ENCODE measurements at regions not wholly inside any gene's neighbourhood (a gene's known extent, or its start where the extent isn't known, plus 50 kb on each side); places are given as distances from the start of the nearest gene placed in this dataset.

DNA sequence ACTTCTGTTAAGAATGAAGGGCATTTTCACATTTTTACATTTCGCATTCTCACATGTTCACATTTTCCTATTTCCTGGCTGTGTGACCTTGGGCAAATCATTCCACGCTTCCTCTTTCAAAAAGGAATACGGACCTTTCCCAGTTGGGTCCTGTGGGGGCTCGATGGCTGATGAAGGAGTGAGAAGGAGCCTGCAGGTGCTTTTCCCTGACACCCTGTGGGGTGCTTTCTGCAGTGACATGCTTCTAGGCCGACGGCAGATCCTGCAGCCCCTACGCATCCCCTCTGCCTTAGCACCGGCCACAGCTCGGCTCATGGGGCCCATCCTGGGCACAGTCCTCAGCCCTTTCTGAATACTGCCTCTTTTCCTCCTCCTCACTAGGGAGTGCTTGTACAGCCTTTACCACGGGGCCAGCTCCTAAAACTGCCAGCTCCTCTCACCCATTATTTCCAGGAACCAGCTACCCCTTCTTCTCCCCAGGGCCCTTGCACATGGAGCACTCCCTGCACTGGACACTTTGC lies 91.0 kb downstream of the FOXL1 start:
- H3K27me3 Mint-ChIP-seq (ENCODE audit: low read depth, poor library complexity): peaks cover 3% of the 10 kb centered on the region

GRCh38 chr16:86669937-86670749 lies 91.8 kb downstream of the FOXL1 start:
- H3K27ac Mint-ChIP-seq: peak overlapping the region; percentile 34
- peaks cover 3% of the 10 kb centered on the region for H3K27me3 Mint-ChIP-seq (ENCODE audit: low read depth, poor library complexity)
- TF ChIP-seq, protein P1, sequence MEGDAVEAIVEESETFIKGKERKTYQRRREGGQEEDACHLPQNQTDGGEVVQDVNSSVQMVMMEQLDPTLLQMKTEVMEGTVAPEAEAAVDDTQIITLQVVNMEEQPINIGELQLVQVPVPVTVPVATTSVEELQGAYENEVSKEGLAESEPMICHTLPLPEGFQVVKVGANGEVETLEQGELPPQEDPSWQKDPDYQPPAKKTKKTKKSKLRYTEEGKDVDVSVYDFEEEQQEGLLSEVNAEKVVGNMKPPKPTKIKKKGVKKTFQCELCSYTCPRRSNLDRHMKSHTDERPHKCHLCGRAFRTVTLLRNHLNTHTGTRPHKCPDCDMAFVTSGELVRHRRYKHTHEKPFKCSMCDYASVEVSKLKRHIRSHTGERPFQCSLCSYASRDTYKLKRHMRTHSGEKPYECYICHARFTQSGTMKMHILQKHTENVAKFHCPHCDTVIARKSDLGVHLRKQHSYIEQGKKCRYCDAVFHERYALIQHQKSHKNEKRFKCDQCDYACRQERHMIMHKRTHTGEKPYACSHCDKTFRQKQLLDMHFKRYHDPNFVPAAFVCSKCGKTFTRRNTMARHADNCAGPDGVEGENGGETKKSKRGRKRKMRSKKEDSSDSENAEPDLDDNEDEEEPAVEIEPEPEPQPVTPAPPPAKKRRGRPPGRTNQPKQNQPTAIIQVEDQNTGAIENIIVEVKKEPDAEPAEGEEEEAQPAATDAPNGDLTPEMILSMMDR (IDR thresholded peaks at IDR 0.05): no peak
- peaks cover 18% of the 10 kb centered on the region for H3K9me3 Mint-ChIP-seq
- H3K4me3 Mint-ChIP-seq: peak overlapping the region; percentile 26
- DNase-seq: peak; percentile 20
- H3K36me3 Mint-ChIP-seq (ENCODE audit: low read depth): peaks cover 5% of the 10 kb centered on the region
- peaks cover 47% of the 10 kb centered on the region for H3K4me1 Mint-ChIP-seq

More for the DNA sequence above, 91.0 kb downstream of the FOXL1 start:
- H3K36me3 Mint-ChIP-seq (ENCODE audit: low read depth): peaks cover 12% of the 10 kb centered on the region
- TF ChIP-seq, protein P1 (IDR thresholded peaks at IDR 0.05): no peak
- peaks cover 25% of the 10 kb centered on the region for H3K9me3 Mint-ChIP-seq
- no peak overlapping the region for H3K27ac Mint-ChIP-seq
- H3K4me1 Mint-ChIP-seq: peaks cover 54% of the 10 kb centered on the region
- DNase-seq: no peak
- no peak overlapping the region for H3K4me3 Mint-ChIP-seq

DNA sequence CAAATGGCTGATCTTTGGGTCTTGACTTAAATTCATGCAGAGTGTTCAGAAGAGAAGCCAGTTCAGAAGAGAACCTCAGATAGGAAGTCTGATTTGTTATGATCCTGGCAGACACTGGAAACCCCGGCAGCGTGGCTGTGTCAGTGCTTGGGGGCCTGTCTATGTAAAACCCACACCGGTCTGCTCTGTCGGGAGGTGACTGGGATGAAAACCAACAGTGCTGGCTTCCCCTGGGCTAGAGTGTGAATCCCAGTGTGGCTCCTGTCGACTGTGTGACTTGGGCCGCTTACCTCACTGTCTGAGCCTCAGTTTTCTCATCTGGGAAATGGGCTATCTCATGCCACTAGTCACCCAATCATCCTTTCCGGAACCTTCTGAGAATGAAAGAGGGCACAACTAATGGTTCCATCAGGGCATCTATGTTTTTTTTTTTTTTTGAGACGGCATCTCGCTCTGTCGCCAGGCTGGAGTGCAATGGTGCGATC lies 92.4 kb downstream of the FOXL1 start:
- peaks cover 49% of the 10 kb centered on the region for H3K4me1 Mint-ChIP-seq
- H3K36me3 Mint-ChIP-seq (ENCODE audit: low read depth): peaks cover 5% of the 10 kb centered on the region
- H3K9me3 Mint-ChIP-seq: peaks cover 18% of the 10 kb centered on the region

GRCh38 chr16:86671486-86672178 lies 93.3 kb downstream of the FOXL1 start:
- Mint-ChIP-seq H3K36me3 (ENCODE audit: low read depth) (peaks cover 5% of the 10 kb centered on the region), H3K27me3 (ENCODE audit: low read depth, poor library complexity) (peaks cover 8% of the 10 kb centered on the region), H3K9me3 (peaks cover 14% of the 10 kb centered on the region), H3K4me3 (no peak overlapping the region), H3K27ac (no peak overlapping the region), H3K4me1 (peaks cover 56% of the 10 kb centered on the region)
- DNase-seq: no peak
- TF ChIP-seq, protein P1 (IDR thresholded peaks at IDR 0.05): no peak

More for the DNA sequence above, 92.4 kb downstream of the FOXL1 start:
- DNase-seq: no peak
- TF ChIP-seq, protein P1 (IDR thresholded peaks at IDR 0.05): no peak
- no peak overlapping the region for H3K27ac Mint-ChIP-seq
- peaks cover 3% of the 10 kb centered on the region for H3K27me3 Mint-ChIP-seq (ENCODE audit: low read depth, poor library complexity)
- H3K4me3 Mint-ChIP-seq: peak overlapping the region; percentile 26

DNA sequence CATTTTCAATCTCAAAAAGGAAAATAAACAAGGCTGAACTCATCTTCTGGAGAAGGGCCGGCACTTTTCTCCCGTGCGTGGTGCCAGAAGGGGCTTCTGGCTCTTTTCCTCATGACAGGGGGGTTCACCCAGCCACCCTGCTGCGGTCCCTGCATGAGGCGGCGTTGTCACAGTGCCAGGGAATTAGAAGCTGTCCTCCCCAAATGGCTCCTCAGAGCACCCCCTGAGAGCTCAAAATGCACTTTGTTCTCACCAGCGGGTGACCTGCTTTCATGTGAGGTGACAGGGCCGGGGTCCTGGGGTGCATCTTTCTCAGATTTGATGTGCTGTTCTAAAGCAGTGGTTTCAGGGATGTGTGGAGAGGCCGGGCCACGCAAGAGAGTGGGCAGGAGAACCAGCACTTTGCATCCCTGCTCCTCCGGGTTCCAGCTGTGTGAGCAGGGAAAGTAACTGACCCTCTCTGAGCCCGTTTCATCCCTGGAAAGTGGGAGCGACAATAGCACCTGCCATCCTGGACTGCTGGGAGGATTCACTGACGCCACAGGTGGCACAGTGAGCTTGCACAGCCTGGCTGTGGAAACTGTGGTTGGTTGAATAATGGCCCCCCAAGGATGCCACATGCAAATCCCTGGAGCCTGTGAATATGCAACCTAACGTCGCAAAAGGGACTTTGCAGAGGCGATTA lies 94.0 kb downstream of the FOXL1 start:
- Mint-ChIP-seq H3K36me3 (ENCODE audit: low read depth) (peaks cover 5% of the 10 kb centered on the region), H3K9me3 (peaks cover 10% of the 10 kb centered on the region), H3K27me3 (ENCODE audit: low read depth, poor library complexity) (peaks cover 8% of the 10 kb centered on the region), H3K27ac (no peak overlapping the region), H3K4me3 (no peak overlapping the region), H3K4me1 (peaks cover 56% of the 10 kb centered on the region)
- no peak for DNase-seq
- TF ChIP-seq, protein P1 (IDR thresholded peaks at IDR 0.05): no peak

Measured in nephron progenitor cell (in vitro differentiated cells).